Hepatocyte (in vitro differentiated cells): ENCODE measurements at regions not wholly inside any gene's neighbourhood (a gene's known extent, or its start where the extent isn't known, plus 50 kb on each side); places are given as distances from the start of the nearest gene placed in this dataset.
"Not testable (repeated sequence)": the region's sequence is repeated elsewhere in the genome, so short reads cannot be mapped to it uniquely, and the experiment has no call there.

Experiments used
- EZH2phosphoT487 ChIP-seq: fragments of 200-600 bp; sonication (generic); IDR thresholded peaks from one replicate; pipeline ENCODE4 v1.6.1; 2018; ENCODE audit warnings: antibody characterized with exemption, mild to moderate bottlenecking, low read depth, moderate library complexity; ENCODE audit not compliant: unreplicated experiment, severe bottlenecking
- TF ChIP-seq, protein P1 (sequence below): fragments of 200-600 bp; sonication (generic); IDR thresholded peaks from 2 replicates; pipeline ENCODE4 v1.5.1; 2016; ENCODE audit warnings: antibody characterized with exemption, mild to moderate bottlenecking; ENCODE audit not compliant: poor library complexity

DNA sequence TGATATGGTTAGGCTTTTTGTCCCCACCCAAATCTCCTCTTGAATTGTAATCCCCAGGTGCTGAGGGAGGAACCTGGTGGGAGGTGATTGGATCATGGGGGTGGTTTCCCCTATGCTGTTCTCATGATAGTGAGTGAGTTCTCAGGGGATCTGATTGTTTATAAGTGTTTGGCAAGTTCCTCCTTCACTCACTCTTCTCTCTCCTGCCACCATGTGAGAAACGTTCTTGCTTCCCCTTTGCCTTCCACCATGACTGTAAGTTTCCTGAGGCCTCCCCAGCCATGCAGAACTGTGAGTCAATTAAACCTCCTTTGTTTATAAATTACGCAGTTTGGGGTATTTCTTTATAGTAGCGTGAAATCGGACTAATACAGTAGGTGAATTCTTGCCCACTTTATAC is 182.5 kb downstream of the RNF144A start:
- TF ChIP-seq, protein P1, sequence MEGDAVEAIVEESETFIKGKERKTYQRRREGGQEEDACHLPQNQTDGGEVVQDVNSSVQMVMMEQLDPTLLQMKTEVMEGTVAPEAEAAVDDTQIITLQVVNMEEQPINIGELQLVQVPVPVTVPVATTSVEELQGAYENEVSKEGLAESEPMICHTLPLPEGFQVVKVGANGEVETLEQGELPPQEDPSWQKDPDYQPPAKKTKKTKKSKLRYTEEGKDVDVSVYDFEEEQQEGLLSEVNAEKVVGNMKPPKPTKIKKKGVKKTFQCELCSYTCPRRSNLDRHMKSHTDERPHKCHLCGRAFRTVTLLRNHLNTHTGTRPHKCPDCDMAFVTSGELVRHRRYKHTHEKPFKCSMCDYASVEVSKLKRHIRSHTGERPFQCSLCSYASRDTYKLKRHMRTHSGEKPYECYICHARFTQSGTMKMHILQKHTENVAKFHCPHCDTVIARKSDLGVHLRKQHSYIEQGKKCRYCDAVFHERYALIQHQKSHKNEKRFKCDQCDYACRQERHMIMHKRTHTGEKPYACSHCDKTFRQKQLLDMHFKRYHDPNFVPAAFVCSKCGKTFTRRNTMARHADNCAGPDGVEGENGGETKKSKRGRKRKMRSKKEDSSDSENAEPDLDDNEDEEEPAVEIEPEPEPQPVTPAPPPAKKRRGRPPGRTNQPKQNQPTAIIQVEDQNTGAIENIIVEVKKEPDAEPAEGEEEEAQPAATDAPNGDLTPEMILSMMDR, result not testable (repeated sequence)
- TF ChIP-seq EZH2phosphoT487, result not testable (repeated sequence)
